GDM1 (cell line): ENCODE measurements at regions not wholly inside any gene's neighbourhood (a gene's known extent, or its start where the extent isn't known, plus 50 kb on each side); places are given as distances from the start of the nearest gene placed in this dataset.

Experiments used
- DNase-seq: peaks from one replicate; lab custom pipeline; 2025; lab: John Stamatoyannopoulos, UW

DNA sequence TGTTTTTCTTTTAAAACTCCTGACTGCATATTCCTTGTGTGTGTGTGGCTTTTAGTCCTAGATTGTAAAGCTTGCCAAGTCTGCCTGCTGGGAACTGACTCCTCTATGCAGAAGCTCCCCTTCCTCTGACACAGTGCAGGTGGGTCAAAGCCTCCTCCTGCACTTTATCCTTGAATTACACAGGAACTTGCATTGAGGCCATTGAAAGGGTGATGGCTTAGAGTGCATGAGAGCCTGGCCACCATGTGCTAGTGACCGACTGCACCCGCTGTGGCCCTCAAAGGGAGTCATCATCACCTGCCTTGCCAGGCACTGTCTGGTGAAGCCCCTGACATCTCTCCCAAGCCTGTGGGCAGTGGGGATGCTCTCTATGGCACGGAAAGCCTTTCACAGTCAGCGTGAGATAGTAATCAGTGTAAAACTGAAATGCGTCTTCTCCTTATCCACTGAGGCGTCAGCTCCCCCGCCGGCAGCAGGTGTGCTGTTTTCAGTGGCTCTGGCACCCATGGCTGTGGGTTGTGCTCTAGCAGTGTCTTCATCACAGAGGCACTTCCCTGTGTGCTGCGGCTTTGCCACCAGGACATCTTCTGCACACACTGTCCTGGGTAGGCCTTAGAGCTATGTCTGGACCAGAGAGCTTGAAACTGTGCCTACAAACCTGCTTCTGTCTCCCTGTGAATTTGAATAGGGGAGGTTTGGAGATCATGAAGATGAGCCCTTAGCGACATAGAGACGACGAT is 87.9 kb downstream of the THBS2 start:
- DNase-seq = no peak

- no peak for DNase-seq
Measured at GRCh38 chr6:169164986-169165385, 88.7 kb downstream of the THBS2 start.

GRCh38 chr6:169164451-169164850 is 89.2 kb downstream of the THBS2 start:
- no peak for DNase-seq

- DNase-seq = peak; percentile 76
Measured at GRCh38 chr6:169163411-169163901, 90.2 kb downstream of the THBS2 start.

DNA sequence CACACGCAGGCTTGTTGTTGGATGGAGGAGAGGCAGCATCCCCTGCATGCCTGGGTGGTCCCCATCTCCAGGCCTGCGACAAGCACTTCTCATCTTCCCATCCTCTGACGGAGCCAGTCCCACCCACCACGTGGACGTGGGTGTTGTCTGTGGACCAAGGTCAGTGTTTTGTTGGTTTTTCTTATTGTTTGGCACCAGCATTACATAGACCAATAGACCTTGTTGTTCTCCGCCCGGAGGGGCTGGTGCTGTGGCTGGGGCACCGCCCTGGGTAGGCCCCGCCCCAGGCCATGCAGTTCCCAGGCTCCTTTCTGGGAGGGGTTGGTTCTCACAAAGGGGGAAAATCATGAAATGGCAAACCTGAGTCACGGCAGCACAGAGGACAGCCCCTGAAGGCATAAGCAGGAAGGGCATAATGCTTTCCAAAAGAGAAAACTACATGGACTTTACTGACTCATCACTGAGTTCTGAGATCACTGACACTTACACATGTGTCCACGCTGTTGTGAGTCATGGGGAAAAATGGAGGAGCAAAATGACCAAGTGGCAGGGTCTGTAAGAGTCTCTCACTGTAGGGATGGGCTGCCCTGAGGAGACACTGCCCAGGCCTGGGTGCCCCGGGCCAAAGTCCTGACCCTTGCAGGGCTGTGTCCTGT is 90.8 kb downstream of the THBS2 start:
- DNase-seq = no peak

- DNase-seq = no peak
Measured at GRCh38 chr6:169162249-169162648, 91.4 kb downstream of the THBS2 start.

- DNase-seq = no peak
Measured at GRCh38 chr6:169161572-169162167, 92.0 kb downstream of the THBS2 start.

DNA sequence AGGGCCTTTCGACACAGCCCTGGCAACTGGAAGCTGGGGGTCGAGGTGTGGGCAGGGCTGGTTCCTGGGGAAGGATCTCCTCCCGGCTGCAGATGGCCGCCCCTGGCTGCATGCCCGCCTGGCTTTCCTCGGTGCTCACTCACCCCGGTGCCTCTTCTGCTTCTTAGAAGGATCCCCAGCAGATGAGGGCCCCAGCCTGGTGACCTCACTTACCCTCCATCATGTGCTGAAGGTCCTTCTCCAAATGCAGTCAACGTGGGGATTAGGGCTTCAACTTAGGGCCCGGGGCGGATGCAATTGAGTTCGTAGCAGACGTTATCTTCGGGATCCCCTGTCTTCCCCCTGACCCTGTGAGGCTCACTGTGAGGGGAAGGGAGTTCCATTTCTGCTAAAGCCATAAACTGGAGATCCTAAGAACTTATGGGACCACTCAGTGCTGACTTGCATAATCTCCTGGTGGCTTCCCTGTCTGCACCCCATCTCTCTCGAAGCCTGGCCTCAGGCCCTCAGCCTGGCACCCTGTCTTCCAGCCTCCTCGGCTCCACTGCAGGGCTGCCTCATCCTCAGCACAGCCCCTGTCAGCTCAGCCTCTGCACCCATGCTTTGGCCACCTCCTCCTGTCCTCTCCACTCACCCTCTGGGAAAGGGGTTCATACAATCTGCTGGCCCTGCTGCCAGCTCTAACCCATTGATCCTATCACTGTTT is 92.6 kb downstream of the THBS2 start:
- no peak for DNase-seq

DNA sequence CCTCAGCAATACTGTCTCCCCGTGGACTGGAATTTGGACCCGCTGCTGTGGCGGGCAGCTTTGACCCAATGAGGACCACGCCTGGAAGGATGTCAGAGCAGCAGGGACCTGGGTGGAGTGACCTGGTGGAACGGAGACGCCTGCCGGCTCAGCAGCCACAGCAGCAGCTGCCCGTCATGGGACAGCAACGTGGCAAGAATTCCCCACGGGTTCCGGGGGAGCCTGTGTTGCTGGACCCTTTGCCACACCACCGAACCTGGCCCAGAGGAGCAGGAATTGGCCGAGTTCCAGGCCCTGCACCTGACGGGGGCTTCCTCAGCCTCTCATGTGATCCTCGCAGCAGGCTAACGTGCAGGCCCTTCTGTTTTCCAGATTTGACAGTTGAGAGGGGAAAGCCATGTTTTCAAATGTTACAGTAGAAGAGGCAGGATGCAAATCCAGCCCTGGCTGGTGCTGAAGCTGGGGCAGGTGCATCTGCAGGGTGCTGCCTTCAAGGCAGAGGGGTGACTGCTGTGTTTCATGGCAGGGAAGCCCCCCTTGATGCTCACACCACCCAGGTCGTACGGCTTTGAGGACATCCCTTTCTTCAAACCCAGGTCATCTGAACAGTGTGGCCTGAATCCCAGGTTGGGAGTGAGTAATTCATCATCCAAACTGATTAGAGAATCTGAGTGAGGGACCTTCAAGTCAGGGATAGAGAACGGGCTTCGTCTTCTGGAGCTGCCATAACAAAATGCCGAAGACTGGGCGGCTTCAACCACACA is 93.4 kb downstream of the THBS2 start:
- no peak for DNase-seq

- DNase-seq = no peak
Measured at GRCh38 chr6:169159331-169159730, 94.3 kb downstream of the THBS2 start.

DNA sequence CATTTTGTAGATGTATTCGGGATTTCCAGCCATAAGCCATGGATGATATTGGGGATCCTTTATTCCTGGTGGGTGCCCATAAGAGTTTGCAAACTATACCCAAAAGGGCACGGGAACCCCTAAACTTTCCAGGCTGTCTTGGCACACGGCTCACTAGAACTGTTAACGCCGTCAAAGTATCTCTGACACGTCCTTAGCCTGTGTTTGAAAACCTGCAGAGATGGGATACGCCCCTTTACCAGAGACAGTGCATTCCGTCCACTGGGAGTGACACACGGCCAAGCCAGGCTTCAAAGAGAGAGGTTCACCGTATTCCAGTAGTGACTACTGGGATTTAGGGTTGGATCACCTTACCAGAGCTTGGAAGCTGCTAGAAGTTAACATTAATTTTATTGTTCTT is 95.0 kb downstream of the THBS2 start:
- DNase-seq = no peak

DNA sequence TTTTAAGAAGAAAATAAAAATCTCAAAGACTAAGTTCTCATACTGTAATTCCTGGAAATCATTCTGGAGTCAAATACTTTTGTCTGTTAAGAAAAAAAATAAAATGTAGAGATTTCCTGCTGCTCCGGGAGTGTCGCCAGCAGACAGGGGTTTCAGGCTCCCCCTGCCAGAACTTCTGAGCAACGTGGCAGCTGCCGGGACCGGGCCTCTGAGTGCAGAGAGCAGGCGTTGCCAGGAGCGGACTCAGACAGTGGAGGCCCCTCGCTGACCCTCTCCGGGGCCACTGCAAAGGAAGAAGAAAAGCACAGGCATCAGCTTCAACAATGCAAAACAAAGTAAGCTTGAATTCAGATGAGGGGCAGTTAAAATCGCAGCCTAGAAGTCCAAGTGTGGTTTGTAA is 95.5 kb downstream of the THBS2 start:
- DNase-seq = no peak

DNA sequence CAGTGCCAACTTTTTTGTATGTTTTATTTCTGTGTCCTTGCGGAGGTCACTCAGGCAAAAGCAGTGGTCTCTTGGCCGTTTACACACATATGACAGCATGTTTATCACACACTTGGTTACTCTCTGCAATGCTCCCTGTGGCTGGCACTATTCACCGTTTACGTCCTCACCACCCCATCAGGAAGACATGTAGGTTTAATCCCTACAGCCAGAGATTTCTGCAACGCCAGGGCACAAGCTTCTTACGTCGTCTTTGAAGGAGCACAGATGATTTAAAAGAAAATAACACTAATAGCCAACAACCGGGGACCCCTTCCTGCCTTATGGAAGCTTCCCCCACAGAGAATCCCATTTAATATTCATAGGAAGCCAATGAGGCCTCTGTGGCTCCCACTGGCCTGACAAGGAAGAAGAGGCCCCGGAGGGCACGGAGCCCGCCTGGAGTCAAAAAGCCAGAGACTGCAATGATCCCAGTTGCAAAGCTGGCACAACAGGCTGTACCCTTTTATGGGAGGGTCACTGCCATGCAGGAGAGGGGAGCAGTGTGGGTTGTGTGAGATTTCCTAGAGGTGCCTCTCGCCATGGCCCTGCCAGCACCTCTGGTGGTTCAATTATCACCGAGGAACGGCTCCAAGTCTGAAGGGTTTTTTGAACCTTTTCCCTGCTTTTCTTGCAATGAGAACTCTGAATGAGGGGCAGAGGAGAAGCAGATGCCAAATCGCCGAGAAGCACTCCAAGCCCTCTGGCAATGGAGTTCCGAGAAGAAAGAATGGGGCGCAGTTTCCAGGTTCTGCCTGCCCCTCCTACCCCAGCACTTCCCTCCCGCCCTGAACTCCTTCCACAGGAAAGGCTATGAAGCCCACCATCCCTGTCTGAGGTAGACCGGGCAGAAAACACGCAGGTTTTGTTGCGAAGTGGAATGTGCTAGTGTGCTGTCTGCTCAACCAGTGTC is 96.2 kb downstream of the THBS2 start:
- no peak for DNase-seq

DNA sequence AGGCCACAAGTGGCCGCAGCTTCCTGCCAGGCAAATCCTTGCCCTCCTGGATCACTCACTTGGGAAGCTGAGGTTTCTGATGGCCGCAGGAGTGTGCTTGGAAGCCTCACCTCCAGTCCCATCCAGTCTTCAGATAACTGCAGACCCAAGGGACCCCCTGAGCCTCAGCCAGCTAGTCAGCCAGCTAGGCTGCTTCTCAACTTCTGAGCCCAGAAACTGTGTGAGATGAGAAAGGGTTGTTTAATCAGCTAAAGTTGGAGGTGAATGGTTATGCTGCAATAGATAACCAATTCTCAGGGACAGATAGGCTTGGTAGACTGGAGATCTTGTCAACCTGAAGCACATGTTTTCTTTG is 96.9 kb downstream of the THBS2 start:
- no peak for DNase-seq

DNA sequence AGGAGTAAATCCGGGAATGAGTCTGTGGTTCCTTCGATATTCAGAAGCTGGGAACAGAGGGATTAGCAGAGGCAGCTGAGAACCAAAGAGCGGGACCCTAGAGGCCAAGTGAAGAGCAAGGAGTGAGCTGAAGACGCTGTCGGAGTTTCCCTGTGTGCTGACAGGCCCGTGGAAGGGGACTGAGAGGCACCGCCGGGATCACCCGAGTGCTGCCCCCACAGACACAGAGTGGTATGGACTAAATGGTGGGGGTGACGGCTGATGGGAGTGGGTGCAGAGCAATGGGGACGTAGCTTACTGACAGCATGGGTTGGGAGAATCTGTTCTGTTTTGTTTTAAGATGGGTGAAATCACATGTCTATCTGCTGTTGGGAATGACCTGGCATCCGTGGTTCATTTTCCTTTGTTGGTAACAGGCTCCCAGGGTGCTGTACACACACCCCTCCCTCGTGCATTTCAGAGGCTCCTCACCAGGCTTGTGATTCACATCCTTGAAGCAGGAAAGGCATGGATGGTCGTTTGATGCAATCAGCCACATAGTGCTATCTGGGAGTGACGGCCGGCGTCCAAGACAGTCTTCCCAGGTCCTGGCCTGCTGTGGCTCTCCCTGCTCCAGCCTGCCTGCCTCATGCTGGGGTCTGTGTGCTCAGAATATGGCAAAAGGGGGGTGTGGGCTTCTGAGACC is 97.4 kb downstream of the THBS2 start:
- no peak for DNase-seq

DNA sequence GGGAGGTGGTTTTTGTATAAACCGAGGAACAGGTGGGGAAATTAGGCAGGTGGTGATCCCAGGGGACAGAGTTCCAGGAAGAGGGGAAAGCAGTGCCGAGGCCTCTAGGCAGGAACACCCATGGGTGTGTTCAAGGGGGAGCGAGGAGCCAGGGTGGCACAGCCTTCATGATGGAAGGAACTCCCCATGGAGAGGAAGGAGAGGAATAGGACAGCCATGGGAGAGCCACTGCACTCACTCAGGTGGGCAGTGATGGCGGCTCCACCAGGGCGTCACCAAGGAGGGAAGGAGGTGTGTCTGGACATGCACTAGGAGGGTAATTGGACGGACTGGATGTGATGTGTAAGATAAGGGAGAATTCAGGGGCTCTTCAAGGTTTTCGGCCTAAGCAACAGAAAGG is 98.2 kb downstream of the THBS2 start:
- no peak for DNase-seq

- no peak for DNase-seq
Measured at GRCh38 chr6:169153401-169153800, 100.2 kb downstream of the THBS2 start.

GRCh38 chr6:169146521-169146920 is 107.1 kb downstream of the THBS2 start:
- DNase-seq = no peak

DNA sequence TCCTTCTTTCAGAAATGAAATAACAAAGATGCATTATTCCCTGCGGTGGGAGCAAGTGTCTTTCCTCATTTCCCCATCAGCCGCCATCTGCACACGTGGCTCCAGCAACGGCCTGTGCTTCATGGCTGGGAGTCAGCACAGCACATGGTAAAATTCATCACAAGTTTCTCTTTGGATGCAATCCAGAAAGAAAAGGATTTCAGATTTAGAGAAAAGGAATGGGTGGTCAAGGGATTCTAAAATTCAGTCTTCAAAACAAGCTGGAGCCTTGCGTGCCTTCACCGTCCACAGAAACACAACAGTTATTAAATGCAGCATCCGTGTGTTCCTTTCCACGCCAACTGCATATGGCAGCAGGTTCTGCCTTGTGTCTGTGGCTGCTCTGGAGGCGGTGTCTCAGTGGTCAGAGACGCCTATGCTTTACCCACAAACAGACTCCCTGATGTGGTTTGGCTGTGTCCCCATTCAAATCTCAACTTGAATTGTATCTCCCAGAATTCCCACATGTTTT is 107.6 kb downstream of the THBS2 start:
- no peak for DNase-seq

- DNase-seq = no peak
Measured at GRCh38 chr6:169145496-169145895, 108.2 kb downstream of the THBS2 start.
